ENCODE measurements at regions not wholly inside any gene's neighbourhood (a gene's known extent, or its start where the extent isn't known, plus 50 kb on each side); places are given as distances from the start of the nearest gene placed in this dataset.

- DNase-seq (ENCODE audit: low spot score in 2 of 2) (no peak), ATAC-seq (ENCODE audit: low read depth) (no peak)
- H3K4me1 Mint-ChIP-seq: no peaks in the 10 kb centered on the region
- H3K9me3 Mint-ChIP-seq: peaks cover 2% of the 10 kb centered on the region
- H3K4me3 Mint-ChIP-seq: no peak overlapping the region
- H3K27ac Mint-ChIP-seq: no peak overlapping the region
- no peaks in the 10 kb centered on the region for H3K36me3 Mint-ChIP-seq
- peaks cover 21% of the 10 kb centered on the region for H3K27me3 Mint-ChIP-seq
Observed at GRCh38 chr5:73274121-73274520, 101.1 kb downstream of the TMEM174 start.

GRCh38 chr5:73273379-73274050 lies 100.5 kb downstream of the TMEM174 start:
- Mint-ChIP-seq H3K27ac (no peak overlapping the region), H3K4me1 (no peaks in the 10 kb centered on the region), H3K27me3 (peaks cover 19% of the 10 kb centered on the region), H3K9me3 (peaks cover 2% of the 10 kb centered on the region), H3K36me3 (no peaks in the 10 kb centered on the region), H3K4me3 (no peak overlapping the region)
- DNase-seq (ENCODE audit: low spot score in 2 of 2) (no peak), ATAC-seq (ENCODE audit: low read depth) (no peak)

GRCh38 chr5:73272351-73272750 lies 99.4 kb downstream of the TMEM174 start:
- DNase-seq (ENCODE audit: low spot score in 2 of 2) (no peak), ATAC-seq (ENCODE audit: low read depth) (no peak)
- H3K27ac Mint-ChIP-seq: no peak overlapping the region
- peaks cover 2% of the 10 kb centered on the region for H3K9me3 Mint-ChIP-seq
- no peaks in the 10 kb centered on the region for H3K4me1 Mint-ChIP-seq
- peaks cover 19% of the 10 kb centered on the region for H3K27me3 Mint-ChIP-seq
- no peak overlapping the region for H3K4me3 Mint-ChIP-seq
- no peaks in the 10 kb centered on the region for H3K36me3 Mint-ChIP-seq

- Mint-ChIP-seq H3K27ac (no peak overlapping the region), H3K4me1 (peaks cover 2% of the 10 kb centered on the region), H3K9me3 (peaks cover 2% of the 10 kb centered on the region), H3K27me3 (peaks cover 14% of the 10 kb centered on the region), H3K36me3 (no peaks in the 10 kb centered on the region), H3K4me3 (no peak overlapping the region)
- DNase-seq (ENCODE audit: low spot score in 2 of 2) (no peak), ATAC-seq (ENCODE audit: low read depth) (no peak)
Observed at GRCh38 chr5:73268826-73269225, 95.8 kb downstream of the TMEM174 start.

- Mint-ChIP-seq H3K4me3 (no peak overlapping the region), H3K27ac (no peak overlapping the region), H3K27me3 (peaks cover 13% of the 10 kb centered on the region), H3K4me1 (peaks cover 2% of the 10 kb centered on the region), H3K36me3 (no peaks in the 10 kb centered on the region), H3K9me3 (peaks cover 2% of the 10 kb centered on the region)
- ATAC-seq (ENCODE audit: low read depth) (no peak), DNase-seq (ENCODE audit: low spot score in 2 of 2) (no peak)
Observed at GRCh38 chr5:73267766-73268435, 94.9 kb downstream of the TMEM174 start.

GRCh38 chr5:73266925-73267765 lies 94.2 kb downstream of the TMEM174 start:
- Mint-ChIP-seq H3K27me3 (peaks cover 13% of the 10 kb centered on the region), H3K4me3 (no peak overlapping the region), H3K36me3 (no peaks in the 10 kb centered on the region), H3K9me3 (peaks cover 2% of the 10 kb centered on the region), H3K27ac (no peak overlapping the region), H3K4me1 (peaks cover 2% of the 10 kb centered on the region)
- no peak for ATAC-seq (ENCODE audit: low read depth)
- DNase-seq (ENCODE audit: low spot score in 2 of 2): no peak

- no peak overlapping the region for H3K4me3 Mint-ChIP-seq
- ATAC-seq (ENCODE audit: low read depth): no peak
- H3K27ac Mint-ChIP-seq: no peak overlapping the region
- H3K27me3 Mint-ChIP-seq: peaks cover 13% of the 10 kb centered on the region
- H3K9me3 Mint-ChIP-seq: peaks cover 2% of the 10 kb centered on the region
- no peaks in the 10 kb centered on the region for H3K36me3 Mint-ChIP-seq
- DNase-seq (ENCODE audit: low spot score in 2 of 2): no peak
- peaks cover 2% of the 10 kb centered on the region for H3K4me1 Mint-ChIP-seq
Observed at GRCh38 chr5:73266176-73266738, 93.3 kb downstream of the TMEM174 start.

- Mint-ChIP-seq H3K36me3 (no peaks in the 10 kb centered on the region), H3K4me1 (peaks cover 2% of the 10 kb centered on the region), H3K4me3 (no peak overlapping the region), H3K27ac (no peak overlapping the region), H3K27me3 (peaks cover 13% of the 10 kb centered on the region), H3K9me3 (peaks cover 2% of the 10 kb centered on the region)
- ATAC-seq (ENCODE audit: low read depth) (no peak), DNase-seq (ENCODE audit: low spot score in 2 of 2) (no peak)
Observed at GRCh38 chr5:73265641-73266040, 92.6 kb downstream of the TMEM174 start.

- DNase-seq (ENCODE audit: low spot score in 2 of 2) (no peak), ATAC-seq (ENCODE audit: low read depth) (no peak)
- peaks cover 2% of the 10 kb centered on the region for H3K4me1 Mint-ChIP-seq
- no peak overlapping the region for H3K4me3 Mint-ChIP-seq
- no peaks in the 10 kb centered on the region for H3K36me3 Mint-ChIP-seq
- peaks cover 6% of the 10 kb centered on the region for H3K27me3 Mint-ChIP-seq
- H3K27ac Mint-ChIP-seq: no peak overlapping the region
- H3K9me3 Mint-ChIP-seq: no peaks in the 10 kb centered on the region
Observed at GRCh38 chr5:73264631-73265030, 91.6 kb downstream of the TMEM174 start.

GRCh38 chr5:73263001-73263710 lies 90.2 kb downstream of the TMEM174 start:
- no peak for ATAC-seq (ENCODE audit: low read depth)
- H3K9me3 Mint-ChIP-seq: no peaks in the 10 kb centered on the region
- no peak overlapping the region for H3K4me3 Mint-ChIP-seq
- H3K36me3 Mint-ChIP-seq: no peaks in the 10 kb centered on the region
- H3K27ac Mint-ChIP-seq: no peak overlapping the region
- DNase-seq (ENCODE audit: low spot score in 2 of 2): no peak
- H3K4me1 Mint-ChIP-seq: peaks cover 2% of the 10 kb centered on the region
- H3K27me3 Mint-ChIP-seq: peaks cover 12% of the 10 kb centered on the region

- H3K9me3 Mint-ChIP-seq: peaks cover 5% of the 10 kb centered on the region
- no peaks in the 10 kb centered on the region for H3K4me1 Mint-ChIP-seq
- no peaks in the 10 kb centered on the region for H3K36me3 Mint-ChIP-seq
- H3K4me3 Mint-ChIP-seq: no peak overlapping the region
- ATAC-seq (ENCODE audit: low read depth) (no peak), DNase-seq (ENCODE audit: low spot score in 2 of 2) (no peak)
- H3K27ac Mint-ChIP-seq: no peak overlapping the region
- H3K27me3 Mint-ChIP-seq: peaks cover 27% of the 10 kb centered on the region
Observed at GRCh38 chr5:73256862-73257261, 83.9 kb downstream of the TMEM174 start.

- DNase-seq (ENCODE audit: low spot score in 2 of 2) (no peak), ATAC-seq (ENCODE audit: low read depth) (no peak)
- no peaks in the 10 kb centered on the region for H3K4me1 Mint-ChIP-seq
- peaks cover 27% of the 10 kb centered on the region for H3K27me3 Mint-ChIP-seq
- H3K9me3 Mint-ChIP-seq: peaks cover 5% of the 10 kb centered on the region
- no peaks in the 10 kb centered on the region for H3K36me3 Mint-ChIP-seq
- no peak overlapping the region for H3K4me3 Mint-ChIP-seq
- H3K27ac Mint-ChIP-seq: no peak overlapping the region
Observed at GRCh38 chr5:73256462-73256861, 83.5 kb downstream of the TMEM174 start.

- ATAC-seq (ENCODE audit: low read depth) (no peak), DNase-seq (ENCODE audit: low spot score in 2 of 2) (no peak)
- no peaks in the 10 kb centered on the region for H3K36me3 Mint-ChIP-seq
- peaks cover 27% of the 10 kb centered on the region for H3K27me3 Mint-ChIP-seq
- no peak overlapping the region for H3K27ac Mint-ChIP-seq
- H3K4me1 Mint-ChIP-seq: no peaks in the 10 kb centered on the region
- H3K9me3 Mint-ChIP-seq: peaks cover 5% of the 10 kb centered on the region
- H3K4me3 Mint-ChIP-seq: no peak overlapping the region
Observed at GRCh38 chr5:73256012-73256411, 83.0 kb downstream of the TMEM174 start.

All from memory B cell (primary cell).